ENCODE measurements at regions not wholly inside any gene's neighbourhood (a gene's known extent, or its start where the extent isn't known, plus 50 kb on each side); places are given as distances from the start of the nearest gene placed in this dataset.

DNA sequence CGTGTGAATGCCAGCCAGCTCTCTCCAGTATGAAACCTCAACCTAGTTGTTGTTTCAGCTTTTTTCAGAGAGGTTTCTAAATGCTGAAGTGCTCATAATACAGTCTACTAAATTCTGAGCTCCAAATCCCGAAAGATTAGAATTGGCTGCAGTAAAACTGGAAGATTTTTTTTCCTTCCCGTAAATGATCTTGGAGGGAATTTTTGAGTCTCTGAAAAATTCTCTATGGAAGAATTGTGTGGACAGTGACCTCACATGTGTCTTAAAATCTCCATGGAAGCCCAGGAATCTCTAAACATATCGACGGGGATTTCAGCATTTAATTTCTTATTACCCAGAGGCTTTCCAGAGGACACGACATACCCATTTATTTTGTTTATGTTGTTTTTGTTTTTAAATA is 1499.2 kb downstream of the LRRC4C start:
- CTCF ChIA-PET = no interaction called here
- no peaks in the 10 kb centered on the region for H3K79me2 ChIP-seq (ENCODE audit: control insufficient read depth, insufficient read depth, low read length)
- POLR2A ChIA-PET = no interaction called here
- no peak overlapping the region for H3K4me2 ChIP-seq (replicated peaks; ENCODE audit: low read depth, low read length, poor library complexity, severe bottlenecking)
- Mint-ChIP-seq H3K4me3 (no peak overlapping the region), H3K9me3 (ENCODE audit: insufficient read depth) (no peaks in the 10 kb centered on the region), H3K27me3 (no peaks in the 10 kb centered on the region), H3K27ac (no peak overlapping the region), H3K4me1 (no peaks in the 10 kb centered on the region)
- H3K27me3 ChIP-seq (replicated peaks in 1 of 4; ENCODE audit: control extremely low read depth in 1 of 4, control insufficient read depth in 3 of 4, insufficient read depth in 4 of 4, low read length in 3 of 4) = no peaks in the 10 kb centered on the region
- no CpG with 5 or more reads among the region's 6 CpGs for WGBS (ENCODE audit: insufficient coverage)
- H3K27ac ChIP-seq (ENCODE audit: low read length in 2 of 2) = no peak overlapping the region
- H3K4me3 ChIP-seq (ENCODE audit: control extremely low read depth in 1 of 5, extremely low read depth in 1 of 5, insufficient read depth in 1 of 5, low read depth in 2 of 5, low read length in 4 of 5) = no peak overlapping the region
- ATAC-seq (ENCODE audit: low read depth) (no peak), DNase-seq (no peak)
- H3K36me3 ChIP-seq (replicated peaks in 1 of 2; ENCODE audit: control extremely low read depth in 1 of 2, control insufficient read depth in 1 of 2, extremely low read depth in 1 of 2, insufficient read depth in 2 of 2, low read length in 1 of 2) = no peaks in the 10 kb centered on the region
- H4K20me1 ChIP-seq (ENCODE audit: control insufficient read depth, insufficient read depth, low read length, poor library complexity, severe bottlenecking) = no peaks in the 10 kb centered on the region
- intact Hi-C loops (cut with micrococcal nuclease) = no loop called here
- no peak overlapping the region for H2AFZ ChIP-seq (ENCODE audit: insufficient read depth, low read depth, low read length, poor library complexity, severe bottlenecking)
- peaks cover 0 to 4% (median 3%) of the 10 kb centered on the region in 3 donors for H3K9me3 ChIP-seq (ENCODE audit: control extremely low read depth in 1 of 3, control insufficient read depth in 2 of 3, insufficient read depth in 1 of 3, low read length in 2 of 3)
- no peaks in the 10 kb centered on the region for H3K4me1 ChIP-seq (ENCODE audit: control insufficient read depth in 2 of 2, insufficient read depth in 2 of 2, low read length in 2 of 2)
- no peak overlapping the region for H3K9ac ChIP-seq (ENCODE audit: low read length)
- TF ChIP-seq, protein P1, sequence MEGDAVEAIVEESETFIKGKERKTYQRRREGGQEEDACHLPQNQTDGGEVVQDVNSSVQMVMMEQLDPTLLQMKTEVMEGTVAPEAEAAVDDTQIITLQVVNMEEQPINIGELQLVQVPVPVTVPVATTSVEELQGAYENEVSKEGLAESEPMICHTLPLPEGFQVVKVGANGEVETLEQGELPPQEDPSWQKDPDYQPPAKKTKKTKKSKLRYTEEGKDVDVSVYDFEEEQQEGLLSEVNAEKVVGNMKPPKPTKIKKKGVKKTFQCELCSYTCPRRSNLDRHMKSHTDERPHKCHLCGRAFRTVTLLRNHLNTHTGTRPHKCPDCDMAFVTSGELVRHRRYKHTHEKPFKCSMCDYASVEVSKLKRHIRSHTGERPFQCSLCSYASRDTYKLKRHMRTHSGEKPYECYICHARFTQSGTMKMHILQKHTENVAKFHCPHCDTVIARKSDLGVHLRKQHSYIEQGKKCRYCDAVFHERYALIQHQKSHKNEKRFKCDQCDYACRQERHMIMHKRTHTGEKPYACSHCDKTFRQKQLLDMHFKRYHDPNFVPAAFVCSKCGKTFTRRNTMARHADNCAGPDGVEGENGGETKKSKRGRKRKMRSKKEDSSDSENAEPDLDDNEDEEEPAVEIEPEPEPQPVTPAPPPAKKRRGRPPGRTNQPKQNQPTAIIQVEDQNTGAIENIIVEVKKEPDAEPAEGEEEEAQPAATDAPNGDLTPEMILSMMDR (IDR thresholded peaks at IDR 0.05) = no peak
- TF ChIP-seq EZH2 (IDR thresholded peaks at IDR 0.05; ENCODE audit: borderline replicate concordance, insufficient read depth, low read depth, low read length, poor library complexity, severe bottlenecking) = no peak

DNA sequence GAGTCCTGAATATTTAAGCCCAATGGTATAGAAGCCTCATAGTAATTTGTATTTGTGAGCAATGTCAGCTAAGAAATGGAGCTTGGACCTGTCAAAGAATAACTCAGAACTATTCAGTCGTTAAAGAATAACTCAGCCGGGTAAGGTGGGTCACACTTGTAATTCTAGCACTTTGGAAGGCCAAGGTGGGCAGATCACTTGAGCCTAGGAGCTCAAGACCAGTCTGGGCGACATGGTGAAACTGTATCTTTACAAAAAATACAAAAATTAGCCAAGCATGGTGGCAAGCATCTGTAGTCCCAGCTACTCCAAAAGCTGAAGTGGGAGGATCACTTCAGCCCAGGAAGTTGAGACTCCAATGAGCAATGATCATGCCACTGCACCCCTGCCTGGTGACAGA is 1526.5 kb downstream of the LRRC4C start:
- ChIA-PET POLR2A (no interaction called here), CTCF (interaction anchor here (0.7 kb wide), 1 partner anchor 15 kb away, joined by 4 read pairs; no protein-coding TSS in a partner anchor)
- ATAC-seq (ENCODE audit: low read depth) = no peak
- TF ChIP-seq EZH2 (IDR thresholded peaks at IDR 0.05; ENCODE audit: borderline replicate concordance, insufficient read depth, low read depth, low read length, poor library complexity, severe bottlenecking) = no peak
- TF ChIP-seq, protein P1 (IDR thresholded peaks at IDR 0.05) = no peak
- no peaks in the 10 kb centered on the region for H4K20me1 ChIP-seq (ENCODE audit: control insufficient read depth, insufficient read depth, low read length, poor library complexity, severe bottlenecking)
- no peaks in the 10 kb centered on the region for H3K79me2 ChIP-seq (ENCODE audit: control insufficient read depth, insufficient read depth, low read length)
- no peak overlapping the region for H3K4me2 ChIP-seq (replicated peaks; ENCODE audit: low read depth, low read length, poor library complexity, severe bottlenecking)
- 100% methylated on average over 3 of the region's 3 CpGs for WGBS (ENCODE audit: insufficient coverage)
- H3K4me1 Mint-ChIP-seq = no peaks in the 10 kb centered on the region
- H2AFZ ChIP-seq (ENCODE audit: insufficient read depth, low read depth, low read length, poor library complexity, severe bottlenecking) = no peak overlapping the region
- DNase-seq = no peak
- H3K27ac ChIP-seq (ENCODE audit: low read length in 2 of 2) = no peak overlapping the region
- no peaks in the 10 kb centered on the region for H3K36me3 ChIP-seq (replicated peaks in 1 of 2; ENCODE audit: control extremely low read depth in 1 of 2, control insufficient read depth in 1 of 2, extremely low read depth in 1 of 2, insufficient read depth in 2 of 2, low read length in 1 of 2)
- no peaks in the 10 kb centered on the region for H3K9me3 Mint-ChIP-seq (ENCODE audit: insufficient read depth)
- no peak overlapping the region for H3K9ac ChIP-seq (ENCODE audit: low read length)
- H3K4me3 ChIP-seq (ENCODE audit: control extremely low read depth in 1 of 5, extremely low read depth in 1 of 5, insufficient read depth in 1 of 5, low read depth in 2 of 5, low read length in 4 of 5) = no peak overlapping the region
- no peak overlapping the region for H3K27ac Mint-ChIP-seq
- H3K4me1 ChIP-seq (ENCODE audit: control insufficient read depth in 2 of 2, insufficient read depth in 2 of 2, low read length in 2 of 2) = no peaks in the 10 kb centered on the region
- intact Hi-C loops (cut with micrococcal nuclease) = no loop called here
- no peak overlapping the region for H3K4me3 Mint-ChIP-seq
- peaks cover 0 to 12% (median 0%) of the 10 kb centered on the region in 3 donors for H3K9me3 ChIP-seq (ENCODE audit: control extremely low read depth in 1 of 3, control insufficient read depth in 2 of 3, insufficient read depth in 1 of 3, low read length in 2 of 3)
- H3K27me3 ChIP-seq (replicated peaks in 1 of 4; ENCODE audit: control extremely low read depth in 1 of 4, control insufficient read depth in 3 of 4, insufficient read depth in 4 of 4, low read length in 3 of 4) = no peaks in the 10 kb centered on the region
- no peaks in the 10 kb centered on the region for H3K27me3 Mint-ChIP-seq

Measured in B cell (primary cell).